ENCODE measurements at regions not wholly inside any gene's neighbourhood (a gene's known extent, or its start where the extent isn't known, plus 50 kb on each side); places are given as distances from the start of the nearest gene placed in this dataset.
A peak's percentile ranks its signal among the peaks of the same experiment; 100 is the strongest.
"Not testable (repeated sequence)": the region's sequence is repeated elsewhere in the genome, so short reads cannot be mapped to it uniquely, and the experiment has no call there.

DNA sequence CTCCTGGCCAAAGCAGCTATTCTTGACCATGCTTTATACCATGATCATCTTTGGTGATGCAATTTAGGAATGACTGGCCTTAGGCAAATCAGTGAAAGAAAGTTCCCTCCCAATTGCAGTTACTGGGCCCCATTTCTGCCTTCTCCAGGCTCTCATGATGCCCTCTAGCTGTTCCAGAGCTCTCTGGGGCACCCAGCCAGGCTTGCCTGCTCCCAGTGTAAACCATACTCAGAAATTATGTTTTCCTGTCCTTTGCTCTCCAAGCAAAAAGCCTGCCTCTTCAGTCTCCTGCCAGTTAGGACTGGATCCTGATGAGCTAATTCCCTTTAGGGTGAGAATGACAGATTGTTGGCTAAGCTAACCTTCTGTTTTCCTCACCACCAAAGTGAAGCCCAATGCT, 85.3 kb upstream of the RBPJ start:
- DNase-seq (ENCODE audit: low read depth in 2 of 3, low spot score in 1 of 3): no peak

DNA sequence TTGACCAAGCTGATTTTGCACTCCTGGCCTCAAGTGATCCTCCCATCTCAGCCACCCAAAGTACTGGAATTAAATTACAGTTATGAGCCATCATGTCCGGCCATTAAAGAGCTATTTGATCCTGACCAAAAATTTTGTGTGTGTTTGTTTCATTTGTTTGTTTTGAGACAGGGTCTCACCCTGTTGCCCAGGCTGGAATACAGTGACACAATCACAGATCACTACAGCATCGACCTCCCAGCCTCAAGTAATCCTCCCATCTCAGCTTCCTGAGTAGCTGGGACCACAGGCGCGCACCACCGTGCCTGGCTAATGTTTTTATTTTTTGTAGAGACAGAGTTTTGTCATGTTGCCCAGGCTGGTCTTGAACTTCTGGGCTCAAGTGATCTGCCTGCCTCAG, 82.9 kb upstream of the RBPJ start:
- DNase-seq (ENCODE audit: low read depth in 2 of 3, low spot score in 1 of 3): no peak

DNA sequence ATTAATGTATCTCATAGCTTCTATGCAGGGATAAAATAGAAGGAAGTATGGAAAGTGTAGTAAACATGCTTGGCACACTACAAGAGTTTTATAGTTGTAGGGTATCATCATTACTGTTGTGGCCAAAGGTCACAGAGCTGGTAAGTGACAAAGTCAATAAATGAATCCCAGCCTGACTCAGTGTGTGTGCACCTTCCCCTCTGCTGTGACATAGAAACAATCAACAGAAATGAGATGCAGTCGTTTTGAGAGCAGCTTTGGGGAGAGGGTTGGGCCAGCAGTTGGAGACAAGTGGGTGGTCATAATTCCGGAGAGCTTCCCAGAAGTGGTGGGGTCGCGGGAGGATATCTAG, 82.4 kb upstream of the RBPJ start:
- no peak for DNase-seq (ENCODE audit: low read depth in 2 of 3, low spot score in 1 of 3)

DNA sequence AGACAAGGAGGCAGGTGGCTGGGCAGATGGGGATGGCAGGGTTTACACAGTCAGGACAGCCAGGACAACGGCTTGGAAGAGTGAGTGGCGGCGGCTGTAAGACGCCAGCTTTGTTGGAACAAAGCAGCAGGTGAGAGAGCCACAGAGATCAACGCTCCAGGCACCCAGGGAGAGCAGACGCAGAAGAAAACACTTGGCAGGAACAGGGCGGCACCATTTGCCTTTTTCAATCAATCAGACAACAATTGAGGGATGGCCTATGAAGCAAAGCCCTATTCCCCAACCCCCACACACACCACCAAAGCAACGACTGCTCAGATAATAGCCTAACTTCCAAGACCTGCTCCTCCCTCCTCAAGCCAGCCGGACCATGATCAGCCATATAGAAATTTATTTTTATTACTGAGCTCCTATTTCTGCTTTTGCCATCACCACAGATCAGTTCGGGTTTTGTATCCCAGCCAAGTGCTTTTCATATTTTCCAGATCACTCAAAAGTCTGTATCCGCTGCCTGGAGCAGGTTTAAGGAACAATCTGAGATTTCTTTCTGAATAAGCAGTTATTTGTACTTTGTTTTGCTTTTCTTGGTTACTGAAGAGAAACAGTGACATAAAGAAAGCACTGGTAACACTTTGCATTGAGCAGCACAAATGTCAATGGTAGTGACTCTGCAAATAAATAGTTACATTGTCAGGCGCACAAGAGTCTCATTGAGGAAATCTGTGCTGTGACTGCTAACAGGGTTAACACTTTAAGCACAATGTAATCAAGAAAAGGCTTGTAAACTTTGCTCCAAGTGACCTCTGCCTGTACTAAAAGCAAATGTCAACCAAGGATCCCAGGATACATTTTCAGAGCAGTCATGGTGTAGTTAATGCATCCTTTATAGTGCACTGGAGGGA, 81.8 kb upstream of the RBPJ start:
- no peak for DNase-seq (ENCODE audit: low read depth in 2 of 3, low spot score in 1 of 3)

DNA sequence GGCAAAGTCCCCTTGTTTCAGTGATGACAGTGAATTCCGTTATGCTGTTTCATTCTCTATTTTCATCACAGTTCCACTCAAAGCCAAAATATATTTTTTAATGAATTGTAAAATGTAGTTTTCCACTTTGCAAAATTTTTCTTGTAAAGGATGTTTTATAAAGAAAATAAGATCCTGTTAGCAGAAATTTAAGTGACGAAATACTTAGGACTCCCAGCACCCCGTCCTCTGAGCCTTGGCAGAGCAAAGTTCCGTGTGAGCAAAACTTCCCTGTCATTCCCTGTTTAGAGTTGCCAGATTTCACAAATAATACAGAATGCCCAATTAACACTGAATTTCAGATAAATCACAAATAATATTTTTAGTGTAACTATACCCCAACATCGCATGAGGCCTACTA, 81.0 kb upstream of the RBPJ start:
- no peak for DNase-seq (ENCODE audit: low read depth in 2 of 3, low spot score in 1 of 3)

DNA sequence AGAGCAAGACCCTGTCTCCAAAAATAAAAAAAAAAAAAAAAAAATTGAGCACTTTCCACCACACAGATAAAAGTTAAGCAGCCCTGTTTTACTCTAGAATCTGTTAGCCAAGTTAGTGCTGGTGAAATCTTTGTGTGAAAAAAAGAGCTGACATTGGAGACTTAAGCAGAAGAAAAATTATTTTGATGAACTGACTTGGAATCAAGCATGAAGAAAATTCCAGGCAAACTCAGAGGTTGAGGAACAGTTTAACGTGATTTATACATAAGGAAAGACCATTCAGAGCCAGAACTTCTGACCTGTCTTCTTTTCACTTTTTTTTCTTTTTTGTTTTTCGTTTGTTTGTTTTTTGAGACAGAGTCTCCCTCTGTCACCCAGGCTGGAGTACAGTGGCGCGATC, 79.6 kb upstream of the RBPJ start:
- no peak for DNase-seq (ENCODE audit: low read depth in 2 of 3, low spot score in 1 of 3)

DNA sequence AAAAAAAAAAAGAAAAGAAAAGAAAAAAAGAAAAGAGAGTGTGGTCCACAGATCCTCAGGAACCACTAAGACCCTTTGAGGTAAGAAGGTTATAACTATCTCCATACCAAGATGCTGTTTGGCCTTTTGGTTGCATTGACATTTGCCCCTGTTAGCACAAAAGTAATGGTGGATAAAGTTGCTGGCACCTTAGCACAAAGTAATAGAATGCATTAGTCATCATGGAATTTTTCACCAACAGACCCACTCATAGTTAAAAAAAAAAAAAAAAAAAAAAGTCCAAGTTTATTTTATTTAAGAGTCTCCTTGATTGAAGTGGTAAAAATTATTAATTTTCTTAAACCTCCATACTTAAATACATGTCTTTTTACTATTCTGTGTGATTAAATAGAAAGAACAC, 78.4 kb upstream of the RBPJ start:
- DNase-seq (ENCODE audit: low read depth in 2 of 3, low spot score in 1 of 3): no peak

DNA sequence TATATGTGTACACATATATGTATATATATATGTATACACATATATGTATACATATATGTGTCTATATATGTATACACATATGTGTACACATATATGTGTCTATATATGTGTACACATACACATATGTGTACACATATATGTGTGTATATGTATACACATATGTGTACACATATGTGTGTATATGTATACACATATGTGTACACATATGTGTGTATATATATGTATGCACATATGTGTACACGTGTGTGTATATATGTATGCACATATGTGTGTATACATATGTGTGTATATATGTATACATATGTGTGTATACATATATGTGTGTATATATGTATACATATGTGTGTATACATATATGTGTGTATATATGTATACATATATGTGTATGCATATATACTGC, 76.7 kb upstream of the RBPJ start:
- not testable (repeated sequence) for DNase-seq (ENCODE audit: low read depth in 2 of 3, low spot score in 1 of 3)

DNA sequence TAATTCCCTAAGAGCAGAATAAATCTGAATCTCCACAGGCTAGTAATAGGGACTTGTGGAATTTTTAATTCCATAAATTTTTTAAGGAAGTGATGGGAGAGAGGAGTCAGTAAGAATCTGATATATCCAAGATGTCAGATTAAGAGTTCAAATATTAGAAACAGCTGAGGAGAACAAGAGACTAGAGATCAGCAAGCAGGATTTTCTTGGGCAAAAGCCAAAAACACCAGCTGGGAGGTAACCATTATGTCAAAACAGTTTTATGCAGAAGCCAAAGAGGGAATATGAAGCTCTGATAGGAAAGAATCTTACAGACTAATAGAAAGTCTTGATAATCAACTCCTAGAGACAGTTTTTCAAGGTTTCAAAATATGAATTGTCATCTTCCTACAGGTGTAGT, 72.2 kb upstream of the RBPJ start:
- no peak for DNase-seq (ENCODE audit: low read depth in 2 of 3, low spot score in 1 of 3)

DNA sequence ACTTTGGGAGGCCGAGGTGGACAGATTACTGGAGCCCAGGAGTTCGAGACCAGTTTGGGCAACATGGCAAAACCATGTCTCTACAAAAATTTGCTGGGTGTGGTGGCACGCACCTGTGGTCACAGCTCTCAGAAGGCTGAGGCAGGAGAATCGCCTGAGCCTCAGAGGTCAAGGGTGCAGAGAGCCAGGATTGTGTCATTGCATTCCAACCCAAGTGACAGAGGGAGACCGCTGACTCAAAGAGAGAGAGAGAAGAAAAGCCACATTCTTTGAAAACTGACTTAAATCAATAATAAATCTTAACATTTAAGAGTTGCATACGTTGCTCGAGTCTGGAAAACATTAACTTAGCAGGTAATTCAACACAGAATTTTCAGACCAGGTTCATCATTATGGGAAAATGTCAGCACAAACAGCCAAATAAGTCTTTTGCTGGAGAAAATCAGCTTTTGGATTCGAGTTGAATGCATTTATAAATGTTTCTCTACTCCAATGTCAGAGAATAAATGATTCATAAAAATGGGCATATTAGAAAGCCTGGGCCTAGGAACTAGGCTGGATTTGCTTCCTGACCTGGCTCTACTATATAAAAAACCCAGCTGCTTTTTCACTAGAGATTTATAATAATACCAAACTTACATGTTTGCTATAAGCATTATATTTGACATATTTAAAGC, 68.3 kb upstream of the RBPJ start:
- DNase-seq (ENCODE audit: low read depth in 2 of 3, low spot score in 1 of 3): peak in 2 of 3 donors; percentile 7 to 16

DNA sequence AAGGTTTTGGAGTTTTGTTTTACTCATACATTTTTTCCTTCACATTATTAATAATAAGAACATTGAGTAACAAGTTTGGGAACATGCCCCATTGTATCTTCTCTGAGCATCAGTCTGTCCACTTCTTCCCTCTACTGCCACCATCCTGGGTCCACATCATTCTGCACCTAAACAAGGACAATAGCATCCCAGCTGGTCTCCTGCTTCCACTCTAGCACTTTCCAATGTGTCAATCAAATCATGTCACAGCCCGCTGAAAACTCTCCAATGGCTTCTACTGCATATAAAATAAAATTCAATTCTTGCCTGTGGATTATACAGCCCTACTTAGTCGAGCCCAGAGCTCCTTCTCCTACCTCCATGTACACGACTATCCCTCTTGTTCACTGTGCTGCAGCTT, 66.8 kb upstream of the RBPJ start:
- no peak for DNase-seq (ENCODE audit: low read depth in 2 of 3, low spot score in 1 of 3)

DNA sequence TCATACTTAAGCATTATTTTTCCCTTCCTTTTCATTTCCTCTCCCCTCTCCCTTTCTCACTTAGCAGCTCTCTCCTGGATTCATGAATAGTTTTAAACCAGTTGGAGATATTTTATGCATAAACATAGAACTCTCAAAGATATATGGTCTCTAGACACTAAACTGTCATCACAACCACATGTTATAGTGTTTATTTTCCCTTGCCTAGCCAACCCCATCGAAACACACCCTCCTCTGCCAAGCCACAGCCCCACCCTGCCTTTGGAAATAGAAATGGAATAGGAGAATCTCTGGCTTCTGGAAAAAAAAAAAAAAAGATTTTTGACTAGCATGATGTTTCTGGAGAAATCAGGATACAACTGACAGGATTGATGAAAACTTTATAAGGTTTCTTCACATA, 64.8 kb upstream of the RBPJ start:
- no peak for DNase-seq (ENCODE audit: low read depth in 2 of 3, low spot score in 1 of 3)

DNA sequence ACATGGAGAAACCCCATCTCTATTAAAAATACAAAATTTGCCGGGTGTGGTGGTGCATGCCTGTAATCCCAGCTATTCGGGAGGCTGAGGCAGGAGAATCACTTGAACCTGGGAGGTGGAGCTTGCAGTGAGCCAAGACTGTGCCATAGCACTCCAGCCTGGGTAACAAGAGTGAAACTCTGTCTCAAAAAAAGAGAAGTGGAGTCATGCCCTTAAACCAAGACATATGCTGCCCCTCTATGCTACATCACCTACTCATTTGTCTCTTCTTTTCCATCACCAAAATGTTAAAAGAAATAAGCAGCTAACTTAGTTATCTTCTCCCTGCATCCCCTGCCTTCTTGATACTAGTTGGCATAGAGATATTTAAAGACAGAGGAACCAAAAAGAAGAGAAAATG, 63.4 kb upstream of the RBPJ start:
- DNase-seq (ENCODE audit: low read depth in 2 of 3, low spot score in 1 of 3): not testable (repeated sequence)

DNA sequence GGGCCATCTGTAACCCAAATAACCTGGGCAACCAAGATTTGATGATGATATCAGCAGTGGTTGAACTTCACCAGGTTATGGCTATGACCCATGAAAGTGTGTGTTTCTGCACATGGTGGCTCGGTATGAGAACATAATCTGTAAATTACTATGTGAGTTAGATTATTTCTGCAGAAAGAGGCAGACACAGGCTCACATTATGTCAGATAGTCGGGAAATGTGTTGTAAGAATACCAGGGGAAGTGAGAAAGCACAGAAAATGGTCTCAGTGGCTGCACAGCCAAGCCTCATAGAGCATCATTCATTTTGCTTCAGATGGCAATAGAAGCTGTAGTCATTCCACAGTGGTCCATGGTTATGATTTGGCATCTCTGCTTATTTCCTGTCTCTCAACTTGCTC, 63.0 kb upstream of the RBPJ start:
- no peak for DNase-seq (ENCODE audit: low read depth in 2 of 3, low spot score in 1 of 3)

DNA sequence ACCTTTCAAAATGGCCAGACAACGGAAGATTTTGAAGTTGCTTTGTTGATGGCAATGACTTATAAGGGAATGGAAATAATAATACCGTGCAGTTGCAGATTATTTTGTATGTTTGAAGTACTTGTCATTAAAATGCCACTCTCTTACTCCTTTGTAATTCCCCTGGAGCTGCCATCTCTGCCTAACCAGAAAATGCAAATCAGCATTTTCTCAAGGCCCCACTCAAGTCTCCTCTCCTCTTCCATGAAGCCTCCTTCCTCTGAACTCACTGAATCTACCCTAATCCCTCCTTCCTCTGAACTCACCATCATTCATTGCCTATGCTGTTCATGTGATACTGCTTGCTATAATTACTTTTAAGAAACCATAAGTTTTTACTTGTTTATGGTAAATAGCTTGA, 60.2 kb upstream of the RBPJ start:
- no peak for DNase-seq (ENCODE audit: low read depth in 2 of 3, low spot score in 1 of 3)

DNA sequence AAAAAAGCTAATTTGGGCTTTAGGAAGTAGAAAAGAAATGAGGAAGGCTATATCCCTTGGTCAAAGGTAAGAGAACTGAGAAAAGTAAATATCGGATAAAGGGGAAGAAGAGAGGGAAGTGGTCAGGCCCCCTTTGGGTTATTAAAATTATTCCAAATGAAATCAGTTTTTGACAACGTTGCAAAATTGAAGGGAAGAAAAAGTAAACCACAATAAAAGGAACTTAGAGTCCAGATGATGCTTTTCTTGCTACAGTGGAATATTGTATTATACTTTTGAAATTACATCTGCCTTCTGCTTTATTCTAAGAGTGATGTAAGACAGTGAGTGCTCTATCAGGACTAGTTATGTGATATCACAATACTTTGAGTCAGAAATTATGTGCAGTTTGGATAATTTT, 59.4 kb upstream of the RBPJ start:
- no peak for DNase-seq (ENCODE audit: low read depth in 2 of 3, low spot score in 1 of 3)

DNA sequence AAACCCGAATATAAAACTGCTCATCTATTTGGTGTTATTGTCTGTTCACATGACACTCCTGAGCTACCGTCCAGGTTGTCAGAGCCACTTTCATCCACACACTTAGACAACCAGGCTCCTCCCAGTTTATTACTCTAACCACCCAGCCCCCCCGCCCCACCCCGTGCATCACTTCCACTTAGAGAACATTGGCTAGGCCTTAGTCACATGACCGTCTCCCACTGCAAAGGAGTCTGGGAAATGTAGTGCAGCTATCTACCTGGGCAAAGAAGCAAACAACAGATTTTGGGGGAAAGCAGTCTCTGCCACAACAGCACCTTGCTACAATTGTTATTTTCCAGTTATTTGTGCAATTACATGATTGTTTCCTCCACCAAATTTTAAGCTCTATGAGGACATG, 57.6 kb upstream of the RBPJ start:
- DNase-seq (ENCODE audit: low read depth in 2 of 3, low spot score in 1 of 3): no peak

DNA sequence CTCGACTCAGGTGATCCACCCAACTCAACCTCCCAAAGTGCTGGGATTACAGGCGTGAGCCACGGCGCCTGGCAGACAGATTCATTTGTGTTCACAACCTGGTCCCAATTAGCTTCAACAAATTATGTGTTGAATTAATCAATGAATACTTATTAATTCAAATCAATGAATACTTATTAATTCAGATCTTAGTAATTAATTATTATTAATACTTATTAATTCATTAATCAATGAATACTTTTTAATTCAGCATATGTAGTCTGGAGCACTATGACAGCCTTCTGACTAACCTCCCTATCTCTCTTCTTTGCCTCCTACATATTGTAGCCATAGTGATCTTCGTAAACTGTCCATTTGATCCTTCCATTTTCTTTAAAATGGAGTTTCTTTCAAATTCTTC, 56.7 kb upstream of the RBPJ start:
- DNase-seq (ENCODE audit: low read depth in 2 of 3, low spot score in 1 of 3): no peak

DNA sequence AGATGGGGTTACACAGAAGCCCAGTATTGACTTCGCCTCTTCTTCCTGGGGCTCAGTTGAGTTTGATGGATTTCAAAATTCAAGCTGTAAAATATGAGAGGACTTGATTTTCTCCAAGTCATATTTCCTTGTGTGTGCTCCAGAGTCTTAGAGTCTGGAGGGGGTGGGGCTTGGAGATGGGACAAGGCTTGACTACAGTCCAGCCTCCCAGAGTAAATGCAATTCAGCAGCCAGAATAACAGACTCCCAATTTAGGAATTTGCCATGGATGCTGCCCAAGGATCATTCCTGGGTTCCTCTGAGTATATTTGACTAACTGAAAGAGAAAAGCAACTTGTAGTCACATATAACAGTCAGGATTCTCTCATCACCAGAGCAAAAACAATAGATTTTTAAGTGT, 53.7 kb upstream of the RBPJ start:
- DNase-seq (ENCODE audit: low read depth in 2 of 3, low spot score in 1 of 3): no peak

DNA sequence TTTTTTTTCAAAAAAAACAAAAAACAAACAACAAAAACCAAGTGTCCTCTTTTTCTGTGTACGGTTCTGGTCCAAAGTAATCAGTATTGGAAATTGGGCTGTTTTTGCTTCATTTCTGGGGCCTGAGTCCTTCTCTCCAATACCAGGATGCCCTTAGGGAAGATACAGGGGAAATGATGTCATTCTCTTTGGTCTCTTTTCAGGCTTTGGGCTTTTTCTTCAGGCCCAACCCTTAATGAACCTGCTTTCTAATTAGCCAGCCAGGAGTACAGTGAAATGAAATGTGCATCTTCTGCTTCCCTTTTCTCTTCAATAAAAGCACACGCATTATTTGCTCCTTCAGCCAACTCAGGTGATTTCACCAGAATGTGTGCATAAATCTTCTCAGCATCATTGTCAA, 52.6 kb upstream of the RBPJ start:
- no peak for DNase-seq (ENCODE audit: low read depth in 2 of 3, low spot score in 1 of 3)

DNA sequence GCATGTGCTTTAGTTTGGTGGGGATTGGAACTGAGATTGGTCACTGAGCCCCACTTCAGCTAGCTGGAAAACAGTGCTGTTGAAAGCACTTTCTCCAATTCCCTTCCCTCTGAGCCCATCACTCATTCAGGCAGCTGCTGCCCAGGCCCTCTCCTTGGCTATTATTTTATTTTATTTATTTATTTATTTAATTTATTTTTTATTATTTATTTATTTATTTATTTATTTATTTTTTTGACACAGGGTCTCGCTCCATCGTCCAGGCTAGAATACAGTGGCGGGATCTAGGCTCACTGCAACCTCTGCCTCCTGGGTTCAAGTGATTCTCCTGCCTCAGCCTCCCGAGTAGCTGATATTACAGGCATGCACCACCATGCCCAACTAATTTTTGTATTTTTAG, 51.8 kb upstream of the RBPJ start:
- DNase-seq (ENCODE audit: low read depth in 2 of 3, low spot score in 1 of 3): no peak
